HCT116 (cell line): ENCODE measurements at regions not wholly inside any gene's neighbourhood (a gene's known extent, or its start where the extent isn't known, plus 50 kb on each side); places are given as distances from the start of the nearest gene placed in this dataset.

Experiments used
- ATAC-seq: fragments of 200-7000 bp; cut with Tn5 transposase; 2 replicates; pipeline ENCODE4 v1.9.1; 2020; ENCODE audit warnings: mild to moderate bottlenecking, moderate library complexity
- BruUV-seq: library from RNA; stranded (reverse); fragments of 400-500 nt; replicated peaks from 2 replicates; lab custom pipeline; 2021; lab: Mats Ljungman, UMichigan
- CTCF ChIA-PET: fragments of 300-600 bp; sonication (Branson Sonifier 250); formaldehyde crosslinking; loops from one replicate; lab custom pipeline; 2021; ENCODE audit warnings: antibody characterized with exemption; lab: Charles Lee
- POLR2A ChIA-PET: fragments of 300-600, 350-600 bp; sonication (Branson Sonifier 250); formaldehyde crosslinking; loops from one replicate; lab custom pipeline; 2021; ENCODE audit warnings: antibody characterized with exemption; lab: Charles Lee
- RAD21 ChIA-PET, 2 experiments: fragments of 300-600 bp; sonication (Branson Sonifier 250); formaldehyde crosslinking; loops; one replicate each; lab custom pipeline; 2023; ENCODE audit warnings: low total read pairs in 2 of 2; ENCODE audit not compliant: uncharacterized antibody in 2 of 2, unreplicated experiment in 2 of 2, low non-redundant PET in 1 of 2; lab: Charles Lee
- DNase-seq: peaks from one replicate; pipeline ENCODE4 v3.0.0-alpha.2; 2010; ENCODE audit warnings: low read depth, low spot score
- H2AFZ ChIP-seq: fragments of 200-600 bp; shearing (Covaris generic), sonication (generic); 2 replicates; pipeline ENCODE4 v1.6.1; 2017; ENCODE audit warnings: low read depth, mixed run types, mixed read lengths, antibody characterized with exemption, low read length; ENCODE audit not compliant: poor library complexity, severe bottlenecking
- H3K27ac ChIP-seq: 2 replicates; pipeline ENCODE4 v1.5.1; 2012; ENCODE audit warnings: low read depth, low read length
- H3K27me3 ChIP-seq: fragments of 200-600 bp; sonication (generic); 2 replicates; pipeline ENCODE4 v1.6.1; 2016; ENCODE audit warnings: mixed run types, low read length, mixed read lengths; ENCODE audit not compliant: insufficient read depth
- H3K36me3 ChIP-seq, 2 experiments: fragments of 200-500 bp in 1 of 2; fragments of 200-600 bp in 1 of 2; sonication (Bioruptor generic) in 1 of 2; sonication (generic) in 1 of 2; 2 replicates each; pipeline versions ENCODE4 v1.5.1 to v1.6.1; 2014 to 2016; ENCODE audit warnings: low read length in 2 of 2, inconsistent platforms in 1 of 2, mixed read lengths in 1 of 2, mixed run types in 1 of 2; ENCODE audit not compliant: insufficient read depth in 2 of 2, control insufficient read depth in 1 of 2
- H3K4me1 ChIP-seq, 2 experiments: fragments of 200-600 bp in 1 of 2; sonication (generic) in 1 of 2; 2 replicates each; pipeline versions ENCODE4 v1.5.1 to v1.6.1; 2012 to 2017; ENCODE audit warnings: low read length in 2 of 2, inconsistent platforms in 1 of 2, mild to moderate bottlenecking in 1 of 2, mixed read lengths in 1 of 2, mixed run types in 1 of 2, moderate library complexity in 1 of 2; ENCODE audit not compliant: insufficient read depth in 2 of 2, control insufficient read depth in 1 of 2
- H3K4me2 ChIP-seq: fragments of 200-600 bp; sonication (generic); 2 replicates; pipeline ENCODE4 v1.6.1; 2017; ENCODE audit warnings: mixed run types, low read length, mixed read lengths
- H3K4me3 ChIP-seq, 2 experiments: fragments of 200-600 bp in 1 of 2; sonication (generic) in 1 of 2; replicated peaks in 1 of 2; 2 replicates each; pipeline ENCODE4 v1.5.1; 2011 to 2016; ENCODE audit warnings: low read length in 2 of 2, control low read depth in 1 of 2, low read depth in 1 of 2, mild to moderate bottlenecking in 1 of 2, mixed read lengths in 1 of 2, mixed run types in 1 of 2
- H3K79me2 ChIP-seq: fragments of 200-600 bp; sonication (generic); 2 replicates; pipeline ENCODE4 v1.6.1; 2017; ENCODE audit warnings: mild to moderate bottlenecking, mixed run types, low read length, moderate library complexity, mixed read lengths; ENCODE audit not compliant: insufficient read depth
- H3K9ac ChIP-seq: fragments of 200-600 bp; sonication (generic); 2 replicates; pipeline ENCODE4 v1.6.1; 2016; ENCODE audit warnings: low read length, mixed read lengths
- H3K9me2 ChIP-seq: fragments of 200-600 bp; sonication (generic), shearing (Covaris generic); 2 replicates; pipeline ENCODE4 v1.6.1; 2017; ENCODE audit warnings: mixed run types, mild to moderate bottlenecking, moderate library complexity; ENCODE audit not compliant: insufficient read depth
- H3K9me3 ChIP-seq, 2 experiments: fragments of 200-500 bp in 1 of 2; fragments of 200-600 bp in 1 of 2; sonication (Bioruptor generic) in 1 of 2; sonication (generic) in 1 of 2; 2 replicates each; pipeline ENCODE4 v1.6.1; 2014 to 2017; ENCODE audit warnings: low read length in 2 of 2, mixed read lengths in 2 of 2, inconsistent platforms in 1 of 2, low read depth in 1 of 2, mild to moderate bottlenecking in 1 of 2, mixed run types in 1 of 2, moderate library complexity in 1 of 2; ENCODE audit not compliant: control insufficient read depth in 1 of 2, insufficient read depth in 1 of 2
- H4K20me1 ChIP-seq: fragments of 200-600 bp; sonication (generic), shearing (Covaris generic); 2 replicates; pipeline ENCODE4 v1.6.1; 2017; ENCODE audit warnings: mixed run types, mild to moderate bottlenecking, moderate library complexity; ENCODE audit not compliant: insufficient read depth
- CBX3 ChIP-seq: IDR thresholded peaks from 2 replicates; pipeline ENCODE4 v1.6.1; 2012; ENCODE audit warnings: low read depth
- EZH2 ChIP-seq: fragments of 200-600 bp; sonication (generic); IDR thresholded peaks from 2 replicates; pipeline ENCODE4 v1.6.1; 2017; ENCODE audit warnings: antibody characterized with exemption, mixed run types
- EZH2phosphoT487 ChIP-seq: fragments of 200-600 bp; IDR thresholded peaks from 2 replicates; pipeline ENCODE4 v1.6.1; 2018; ENCODE audit warnings: antibody characterized with exemption, borderline replicate concordance
- FOSL1 ChIP-seq: IDR thresholded peaks from 2 replicates; pipeline ENCODE4 v1.6.1; 2012; ENCODE audit warnings: low read depth
- JUND ChIP-seq: IDR thresholded peaks from 2 replicates; pipeline ENCODE4 v1.6.1; 2012
- MAX ChIP-seq: IDR thresholded peaks from 2 replicates; pipeline ENCODE4 v1.6.1; 2012
- POLR2AphosphoS5 ChIP-seq: IDR thresholded peaks from 2 replicates; pipeline ENCODE4 v1.6.1; 2011; ENCODE audit warnings: mild to moderate bottlenecking, low read depth, low read length, moderate library complexity
- SIN3A ChIP-seq: IDR thresholded peaks from 2 replicates; pipeline ENCODE4 v1.6.1; 2012; ENCODE audit warnings: low read depth
- SP1 ChIP-seq: IDR thresholded peaks from 2 replicates; pipeline ENCODE4 v1.6.1; 2012; ENCODE audit warnings: low read depth
- YY1 ChIP-seq: IDR thresholded peaks from 2 replicates; pipeline ENCODE4 v1.6.1; 2011; ENCODE audit warnings: low read length, low read depth, moderate library complexity, mild to moderate bottlenecking; ENCODE audit not compliant: insufficient replicate concordance; ENCODE audit errors: extremely low read depth
- ZNF274 ChIP-seq: fragments of 200-500 bp; sonication (Bioruptor generic); IDR thresholded peaks from 2 replicates; pipeline ENCODE4 v1.6.1; 2014; ENCODE audit warnings: mild to moderate bottlenecking, low read depth, low read length, inconsistent platforms
- intact Hi-C: fragments of 100-400 bp; cut with micrococcal nuclease; formaldehyde crosslinking; loops from 2 replicates; pipeline ENCODE4 v1.10.0; 2022
- TF ChIP-seq, protein P1 (sequence below): IDR thresholded peaks from 2 replicates; pipeline ENCODE4 v1.6.1; 2012

GRCh38 chr12:131535779-131536178 lies 175.1 kb upstream of the SFSWAP start (continued):
- no peak for TF ChIP-seq EZH2
- TF ChIP-seq JUND: no peak
- no peak for TF ChIP-seq EZH2phosphoT487
- TF ChIP-seq ZNF274: no peak

GRCh38 chr12:131536337-131536736 lies 174.6 kb upstream of the SFSWAP start:
- ChIA-PET CTCF (no interaction called here), POLR2A (no interaction called here), RAD21 (no interaction called here)
- Histone ChIP-seq H3K27ac (no peak overlapping the region), H3K4me3 (no peak overlapping the region), H3K9me2 (no peaks in the 10 kb centered on the region), H3K36me3 (no peaks in the 10 kb centered on the region), H3K9me3 (no peaks in the 10 kb centered on the region), H3K79me2 (no peaks in the 10 kb centered on the region), H3K9ac (no peak overlapping the region), H2AFZ (no peak overlapping the region), H4K20me1 (no peaks in the 10 kb centered on the region), H3K4me1 (no peaks in the 10 kb centered on the region), H3K4me2 (no peak overlapping the region), H3K27me3 (peaks cover 14% of the 10 kb centered on the region; the same call in 1 of the 2 replicates)
- DNase-seq: no peak
- TF ChIP-seq SIN3A: no peak
- no peak for TF ChIP-seq YY1
- TF ChIP-seq EZH2: no peak
- TF ChIP-seq SP1: no peak
- no peak for TF ChIP-seq POLR2AphosphoS5
- no peak for TF ChIP-seq FOSL1
- TF ChIP-seq ZNF274: no peak
- TF ChIP-seq MAX: no peak
- no peak for TF ChIP-seq CBX3
- no peak for TF ChIP-seq JUND
- TF ChIP-seq, protein P1, sequence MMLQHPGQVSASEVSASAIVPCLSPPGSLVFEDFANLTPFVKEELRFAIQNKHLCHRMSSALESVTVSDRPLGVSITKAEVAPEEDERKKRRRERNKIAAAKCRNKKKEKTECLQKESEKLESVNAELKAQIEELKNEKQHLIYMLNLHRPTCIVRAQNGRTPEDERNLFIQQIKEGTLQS: no peak
- no TSS peak for BruUV-seq
- intact Hi-C loops: no loop called here
- ATAC-seq: no peak
